ENCODE measurements at regions not wholly inside any gene's neighbourhood (a gene's known extent, or its start where the extent isn't known, plus 50 kb on each side); places are given as distances from the start of the nearest gene placed in this dataset.
A peak's percentile ranks its signal among the peaks of the same experiment; 100 is the strongest.
"Not testable (repeated sequence)": the region's sequence is repeated elsewhere in the genome, so short reads cannot be mapped to it uniquely, and the experiment has no call there.

DNA sequence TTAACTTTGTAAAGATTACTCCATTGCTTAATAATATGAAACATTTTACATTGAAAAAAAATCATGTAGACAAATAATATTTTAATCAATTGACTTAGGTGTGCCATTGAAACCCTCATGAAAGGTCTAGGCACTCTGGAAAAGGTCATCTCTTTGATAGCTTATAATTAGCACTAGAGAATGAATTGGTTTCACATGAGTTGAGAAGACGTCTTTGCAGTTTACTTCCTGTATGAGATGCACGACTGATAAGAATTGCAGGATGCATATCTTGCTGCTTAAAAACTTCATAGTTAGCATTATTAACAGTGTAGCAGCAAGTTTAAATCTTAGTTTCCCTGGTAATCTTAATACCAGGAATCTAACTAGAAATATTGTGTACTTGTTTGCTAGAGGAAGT, 614.2 kb upstream of the COBL start:
- no peak for DNase-seq

- DNase-seq: no peak
Measured at GRCh38 chr7:51929818-51930217, 613.2 kb upstream of the COBL start.

DNA sequence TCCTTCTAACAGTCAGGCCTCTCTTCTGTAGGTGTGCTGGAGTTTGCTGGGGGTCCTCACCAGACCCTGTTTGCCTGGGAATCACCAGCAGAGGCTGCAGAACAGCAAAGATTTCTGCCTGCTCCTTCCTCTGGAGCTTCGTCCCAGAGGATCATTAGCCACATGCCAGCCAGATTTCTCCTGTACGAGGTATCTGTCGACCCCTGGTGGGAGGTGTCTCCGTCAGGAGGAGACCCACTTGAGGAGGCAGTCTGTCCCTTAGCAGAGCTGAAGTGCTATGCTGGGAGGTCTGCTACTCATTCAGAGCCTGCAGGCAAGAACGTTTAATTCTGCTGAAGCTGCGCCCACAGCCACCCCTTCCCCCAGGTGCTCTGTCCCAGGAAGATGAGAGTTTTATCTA, 611.1 kb upstream of the COBL start:
- DNase-seq: no peak

- peak; percentile 62 for DNase-seq
Measured at GRCh38 chr7:51918581-51918980, 602.0 kb upstream of the COBL start.

DNA sequence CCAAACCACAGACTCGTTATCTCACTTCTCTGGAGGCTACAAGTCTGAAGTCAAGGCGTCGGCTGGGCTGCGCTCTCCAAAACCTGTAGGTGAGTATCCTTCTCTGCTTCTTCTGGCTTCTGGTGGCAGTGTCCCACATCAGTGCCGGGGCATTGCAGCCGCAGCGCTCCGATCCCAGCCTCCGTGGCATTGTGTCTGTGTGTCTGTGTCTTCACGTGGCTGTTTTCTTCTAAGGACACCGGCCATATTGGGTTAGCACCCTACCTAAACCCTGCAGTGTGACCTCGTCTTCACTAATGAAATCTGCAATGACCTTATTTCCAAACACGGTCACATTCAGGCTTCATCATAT, 584.9 kb upstream of the COBL start:
- DNase-seq: no peak

GRCh38 chr7:51900755-51901488, 584.3 kb upstream of the COBL start:
- not testable (repeated sequence) for DNase-seq

- no peak for DNase-seq
Measured at GRCh38 chr7:51899611-51900010, 583.0 kb upstream of the COBL start.

DNA sequence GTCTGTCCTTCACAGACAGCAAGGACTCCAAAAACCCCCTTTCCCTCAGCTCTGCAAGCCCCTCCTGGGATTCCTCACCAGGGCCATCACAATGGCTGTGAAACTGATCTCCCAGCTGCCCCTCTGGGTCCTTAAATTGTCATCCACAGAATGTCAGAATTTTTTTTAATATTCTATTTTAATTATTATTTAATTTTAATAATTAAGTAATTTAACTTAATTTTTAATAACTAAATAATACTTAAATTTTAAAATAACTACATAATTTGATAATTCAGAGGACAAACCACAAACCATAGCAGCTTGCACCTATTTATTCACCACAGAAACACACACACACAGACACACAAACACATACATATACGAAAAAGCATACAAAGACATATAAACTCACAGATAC, 565.8 kb upstream of the COBL start:
- DNase-seq: no peak

DNA sequence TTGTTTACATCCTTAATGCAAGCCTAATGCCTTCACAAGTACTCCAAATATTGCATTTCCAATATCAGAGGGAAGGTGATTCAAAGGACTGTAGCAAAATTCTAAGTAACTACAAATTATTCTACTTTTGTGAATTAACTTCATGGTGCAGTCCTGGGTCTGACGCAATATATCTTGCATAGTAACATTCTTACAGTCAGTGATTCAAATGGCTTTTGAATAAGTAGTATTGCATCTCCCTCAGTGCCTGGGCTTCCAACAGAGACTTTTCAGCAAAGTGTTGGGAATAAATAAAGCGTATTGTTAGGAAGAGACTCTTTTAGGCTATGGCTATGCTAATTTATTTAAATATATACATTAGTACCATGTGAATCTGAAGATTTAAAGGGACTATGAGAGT, 564.7 kb upstream of the COBL start:
- DNase-seq: no peak

DNA sequence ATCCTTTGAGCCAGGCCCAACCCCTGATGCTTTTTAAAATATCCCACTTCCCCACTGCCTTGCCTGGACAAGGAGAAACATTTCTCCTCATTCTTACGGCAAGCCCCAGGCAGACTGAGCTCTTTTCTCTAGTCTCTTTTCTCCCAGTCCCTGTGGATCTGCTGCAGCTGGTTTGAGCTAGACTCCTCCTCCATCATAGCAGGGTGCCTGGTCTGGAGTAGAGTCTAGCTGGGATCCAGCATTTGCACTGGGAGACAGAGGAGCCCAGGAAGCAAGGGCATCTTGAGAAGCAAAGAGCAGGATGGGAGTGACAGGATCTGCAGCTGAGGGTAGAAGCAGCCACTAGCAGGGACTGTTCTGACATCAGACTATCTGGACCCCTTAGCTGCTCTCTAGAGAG, 562.3 kb upstream of the COBL start:
- no peak for DNase-seq

DNA sequence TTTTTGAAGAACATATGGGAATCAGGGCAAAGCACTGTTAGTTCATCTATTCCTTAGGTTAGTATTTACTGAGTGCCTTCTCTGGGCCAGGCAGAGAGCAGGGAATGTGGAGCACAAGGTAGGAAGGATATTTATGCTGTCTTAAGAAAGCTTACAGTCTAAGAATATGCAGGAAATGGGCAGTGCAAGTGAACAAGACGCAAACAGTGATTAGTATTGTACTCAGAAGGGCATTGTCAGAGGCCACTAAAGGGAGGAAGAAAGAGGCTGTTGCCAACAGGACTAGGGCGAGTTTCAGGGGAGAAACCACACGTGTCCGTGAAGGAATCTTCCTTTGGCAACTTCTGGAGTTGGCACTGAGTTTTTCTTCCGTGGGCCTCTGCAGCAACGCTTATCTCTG, 552.8 kb upstream of the COBL start:
- DNase-seq: no peak

DNA sequence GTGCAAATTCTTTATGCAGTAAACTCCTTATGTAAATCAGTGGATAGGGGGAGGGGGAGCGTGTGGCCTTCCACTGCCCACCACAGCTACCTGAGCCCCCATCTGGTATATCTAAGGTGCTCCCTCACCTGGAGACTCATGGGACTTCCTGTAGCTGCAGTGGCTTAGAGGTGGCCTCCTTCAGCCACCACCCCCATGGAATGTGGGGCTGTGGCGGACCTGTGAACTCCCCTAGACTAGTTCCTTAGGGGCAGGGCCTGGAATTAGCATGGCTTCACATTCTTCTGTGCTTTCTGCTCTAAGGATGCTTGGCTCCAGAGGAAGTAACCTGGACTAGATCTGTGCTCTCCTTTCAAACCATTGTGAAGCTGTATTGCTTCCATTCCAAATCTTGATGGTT, 550.5 kb upstream of the COBL start:
- DNase-seq: no peak

DNA sequence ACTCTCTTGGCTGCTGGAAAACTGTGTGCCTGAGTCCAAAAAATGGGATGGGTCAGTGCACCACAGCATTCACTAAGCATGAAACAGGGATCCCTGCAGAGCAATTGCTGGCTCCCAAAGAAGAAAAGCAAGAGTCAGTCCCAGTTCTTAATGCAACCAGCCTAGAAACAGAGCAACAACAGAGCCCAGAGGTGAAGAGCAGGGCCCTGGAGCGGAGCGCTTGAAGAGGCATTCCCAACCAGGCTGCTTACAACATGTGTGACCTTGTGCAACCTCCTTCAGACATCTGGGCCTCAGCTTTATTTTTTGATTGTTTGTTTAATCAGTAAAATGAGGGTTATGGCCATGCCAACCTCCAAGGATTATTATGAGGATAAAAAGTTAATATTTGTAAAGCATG, 543.7 kb upstream of the COBL start:
- no peak for DNase-seq

GRCh38 chr7:51850126-51850525, 533.5 kb upstream of the COBL start:
- DNase-seq: no peak

GRCh38 chr7:51847461-51848134, 531.0 kb upstream of the COBL start:
- peak; percentile 10 for DNase-seq

GRCh38 chr7:51839130-51839529, 522.5 kb upstream of the COBL start:
- DNase-seq: not testable (repeated sequence)

GRCh38 chr7:51827631-51828030, 511.0 kb upstream of the COBL start:
- DNase-seq: peak; percentile 73

DNA sequence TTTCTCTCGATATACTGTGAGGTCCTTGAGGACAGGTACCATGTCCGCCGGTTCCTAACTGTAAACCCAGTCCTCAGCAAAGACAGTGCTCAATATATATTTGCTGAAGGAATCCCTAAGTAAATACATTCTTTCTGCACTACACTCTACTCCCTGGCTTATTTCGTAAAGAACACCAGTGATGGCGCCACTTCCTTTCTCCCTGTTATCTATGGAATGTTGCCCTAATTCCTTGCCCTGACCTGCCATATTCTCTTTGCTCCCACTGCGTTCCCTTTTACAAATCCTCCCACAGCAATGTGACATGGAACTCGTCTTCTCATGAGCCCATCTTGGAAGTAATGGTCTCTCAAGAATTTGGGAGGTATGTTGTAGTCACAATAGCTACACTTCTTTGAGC, 507.4 kb upstream of the COBL start:
- DNase-seq: no peak

- no peak for DNase-seq
Measured at GRCh38 chr7:51823437-51823836, 506.8 kb upstream of the COBL start.

GRCh38 chr7:51817694-51818225, 501.2 kb upstream of the COBL start:
- no peak for DNase-seq

DNA sequence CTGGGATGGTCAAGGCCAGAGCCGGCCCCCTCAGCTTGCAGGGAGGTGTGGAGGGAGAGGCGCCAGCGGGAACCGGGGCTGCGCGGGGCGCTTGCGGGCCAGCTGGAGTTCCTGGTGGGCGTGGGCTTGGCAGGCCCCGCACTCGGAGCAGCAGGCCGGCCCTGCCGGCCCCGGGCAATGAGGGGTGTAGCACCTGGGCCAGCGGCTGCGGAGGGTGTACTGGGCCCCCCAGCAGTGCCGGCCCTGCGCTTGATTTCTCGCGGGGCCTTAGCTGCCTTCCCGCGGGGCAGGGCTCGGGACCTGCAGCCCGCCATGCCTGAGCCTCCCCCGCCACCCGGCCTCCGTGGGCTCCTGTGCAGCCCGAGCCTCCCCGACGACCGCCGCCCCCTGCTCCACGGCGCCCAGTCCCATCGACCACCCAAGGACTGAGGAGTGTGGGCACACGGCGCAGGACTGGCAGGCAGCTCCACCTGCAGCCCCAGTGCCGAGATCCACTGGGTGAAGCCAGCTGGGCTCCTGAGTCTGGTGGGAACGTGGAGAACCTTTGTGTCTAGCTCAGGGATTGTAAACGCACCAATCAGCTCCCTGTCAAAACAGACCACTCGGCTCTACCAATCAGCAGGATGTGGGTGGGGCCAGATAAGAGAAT, 489.3 kb upstream of the COBL start:
- not testable (repeated sequence) for DNase-seq

GRCh38 chr7:51802718-51803117, 486.1 kb upstream of the COBL start:
- DNase-seq: no peak

DNA sequence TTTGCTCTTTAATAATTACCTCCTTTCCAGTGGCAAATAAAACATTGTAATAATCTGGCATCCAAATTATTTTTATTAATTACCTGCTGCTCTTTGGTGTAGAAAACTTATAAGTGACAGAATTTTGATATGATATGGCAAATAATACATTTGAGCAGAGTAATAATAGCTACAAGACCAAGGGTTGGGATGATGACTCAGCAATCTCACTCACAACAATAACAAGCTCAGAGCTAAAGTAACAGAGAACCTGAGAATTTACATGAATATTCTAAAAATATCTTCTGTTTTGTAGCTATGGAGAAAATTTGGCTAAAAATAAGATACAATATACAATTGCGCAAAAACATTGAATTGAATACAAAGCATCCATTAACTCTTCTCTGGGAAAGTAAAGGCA, 480.8 kb upstream of the COBL start:
- DNase-seq: no peak
